Testis (tissue), 2 donors: ENCODE measurements at regions not wholly inside any gene's neighbourhood (a gene's known extent, or its start where the extent isn't known, plus 50 kb on each side); places are given as distances from the start of the nearest gene placed in this dataset.

Source experiments
- DNase-seq: peaks from one replicate; pipeline ENCODE4 v3.0.0-alpha.2; 2019
- H3K27ac ChIP-seq, 2 donors: fragments of 200-600 bp; sonication (generic); one replicate each; pipeline ENCODE4 v1.5.1; 2019
- H3K27me3 ChIP-seq: fragments of 200-600 bp; sonication (generic); one replicate; pipeline ENCODE4 v1.5.1; 2019
- H3K36me3 ChIP-seq: fragments of 200-600 bp; sonication (generic); one replicate; pipeline ENCODE4 v1.5.1; 2017; ENCODE audit warnings: low read depth; ENCODE audit errors: missing control alignments
- H3K4me1 ChIP-seq: fragments of 200-600 bp; sonication (generic); one replicate; pipeline ENCODE4 v1.5.1; 2019
- H3K4me3 ChIP-seq, 2 donors: fragments of 200-600 bp; sonication (generic); one replicate each; pipeline ENCODE4 v1.5.1; 2017 to 2019
- H3K9me3 ChIP-seq: fragments of 200-600 bp; sonication (generic); one replicate; pipeline ENCODE4 v1.5.1; 2017
- POLR2A ChIP-seq: fragments of 450-650 bp; IDR thresholded peaks from one replicate; pipeline ENCODE4 v1.6.1; 2017; ENCODE audit warnings: antibody characterized with exemption, mild to moderate bottlenecking, moderate library complexity
- WGBS, 2 donors: methylation state at CpG; one replicate each; pipeline ENCODE4 v1.1.5; 2018; 5-methylcytosine and 5-hydroxymethylcytosine counted together
- intact Hi-C: fragments of 100-400 bp; cut with DNase I; formaldehyde crosslinking; loops from one replicate; pipeline ENCODE4 v1.15.1; 2023; ENCODE audit warnings: low total_unique reads
- TF ChIP-seq, protein P1 (sequence below), 3 experiments: fragments of 450-650 bp in 2 of 3; fragments of 200-600 bp in 1 of 3; sonication (generic) in 1 of 3; IDR thresholded peaks; one replicate each; pipeline ENCODE4 v1.5.1; 2016 to 2019; ENCODE audit warnings: antibody characterized with exemption in 3 of 3, mild to moderate bottlenecking in 2 of 3, moderate library complexity in 1 of 3

GRCh38 chr9:99588747-99589146 lies 232.9 kb upstream of the NR4A3 start:
- no peaks in the 10 kb centered on the region for H3K4me1 ChIP-seq
- 94 to 100% methylated on average over 2 of the region's 2 CpGs for WGBS, 2 donors
- H3K27me3 ChIP-seq = no peaks in the 10 kb centered on the region
- no peaks in the 10 kb centered on the region for H3K9me3 ChIP-seq
- no peak overlapping the region for H3K27ac ChIP-seq
- no peak for DNase-seq
- no peak overlapping the region for H3K4me3 ChIP-seq
- no peaks in the 10 kb centered on the region for H3K36me3 ChIP-seq
- no peak for TF ChIP-seq POLR2A
- TF ChIP-seq, protein P1, sequence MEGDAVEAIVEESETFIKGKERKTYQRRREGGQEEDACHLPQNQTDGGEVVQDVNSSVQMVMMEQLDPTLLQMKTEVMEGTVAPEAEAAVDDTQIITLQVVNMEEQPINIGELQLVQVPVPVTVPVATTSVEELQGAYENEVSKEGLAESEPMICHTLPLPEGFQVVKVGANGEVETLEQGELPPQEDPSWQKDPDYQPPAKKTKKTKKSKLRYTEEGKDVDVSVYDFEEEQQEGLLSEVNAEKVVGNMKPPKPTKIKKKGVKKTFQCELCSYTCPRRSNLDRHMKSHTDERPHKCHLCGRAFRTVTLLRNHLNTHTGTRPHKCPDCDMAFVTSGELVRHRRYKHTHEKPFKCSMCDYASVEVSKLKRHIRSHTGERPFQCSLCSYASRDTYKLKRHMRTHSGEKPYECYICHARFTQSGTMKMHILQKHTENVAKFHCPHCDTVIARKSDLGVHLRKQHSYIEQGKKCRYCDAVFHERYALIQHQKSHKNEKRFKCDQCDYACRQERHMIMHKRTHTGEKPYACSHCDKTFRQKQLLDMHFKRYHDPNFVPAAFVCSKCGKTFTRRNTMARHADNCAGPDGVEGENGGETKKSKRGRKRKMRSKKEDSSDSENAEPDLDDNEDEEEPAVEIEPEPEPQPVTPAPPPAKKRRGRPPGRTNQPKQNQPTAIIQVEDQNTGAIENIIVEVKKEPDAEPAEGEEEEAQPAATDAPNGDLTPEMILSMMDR (IDR thresholded peaks at IDR 0.05) = no peak
- intact Hi-C loops = no loop called here

DNA sequence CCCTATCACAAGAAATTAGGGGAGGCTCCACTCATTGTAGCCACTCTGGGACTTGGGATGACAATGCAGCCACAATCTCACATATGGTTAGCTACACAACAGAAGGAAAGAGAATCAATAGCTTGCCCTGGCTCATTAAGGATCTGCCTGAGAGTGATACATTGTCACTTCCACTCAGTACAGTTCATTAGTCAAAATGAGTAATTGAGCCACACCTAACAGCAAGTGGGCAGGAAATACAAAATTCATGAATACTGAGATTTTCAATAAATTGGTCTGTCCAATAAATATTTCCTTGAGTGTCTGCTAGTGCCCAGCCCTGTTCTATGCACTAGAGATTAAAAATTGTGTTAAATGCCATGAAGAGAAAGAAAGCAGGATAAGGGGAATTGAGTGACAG lies 231.3 kb upstream of the NR4A3 start:
- H3K4me3 ChIP-seq = no peak overlapping the region
- TF ChIP-seq, protein P1 (IDR thresholded peaks at IDR 0.05) = no peak
- no peak for TF ChIP-seq POLR2A
- no peaks in the 10 kb centered on the region for H3K4me1 ChIP-seq
- no peaks in the 10 kb centered on the region for H3K36me3 ChIP-seq
- no peaks in the 10 kb centered on the region for H3K27me3 ChIP-seq
- DNase-seq = no peak
- intact Hi-C loops = no loop called here
- H3K9me3 ChIP-seq = no peaks in the 10 kb centered on the region
- no peak overlapping the region for H3K27ac ChIP-seq

GRCh38 chr9:99590840-99591239 lies 230.8 kb upstream of the NR4A3 start:
- H3K9me3 ChIP-seq = no peaks in the 10 kb centered on the region
- 70 to 91% methylated on average over 1 of the region's 1 CpG for WGBS, 2 donors
- no peak for DNase-seq
- no peaks in the 10 kb centered on the region for H3K4me1 ChIP-seq
- H3K36me3 ChIP-seq = no peaks in the 10 kb centered on the region
- intact Hi-C loops = no loop called here
- H3K4me3 ChIP-seq = no peak overlapping the region
- no peaks in the 10 kb centered on the region for H3K27me3 ChIP-seq
- TF ChIP-seq POLR2A = no peak
- TF ChIP-seq, protein P1 (IDR thresholded peaks at IDR 0.05) = no peak
- no peak overlapping the region for H3K27ac ChIP-seq

DNA sequence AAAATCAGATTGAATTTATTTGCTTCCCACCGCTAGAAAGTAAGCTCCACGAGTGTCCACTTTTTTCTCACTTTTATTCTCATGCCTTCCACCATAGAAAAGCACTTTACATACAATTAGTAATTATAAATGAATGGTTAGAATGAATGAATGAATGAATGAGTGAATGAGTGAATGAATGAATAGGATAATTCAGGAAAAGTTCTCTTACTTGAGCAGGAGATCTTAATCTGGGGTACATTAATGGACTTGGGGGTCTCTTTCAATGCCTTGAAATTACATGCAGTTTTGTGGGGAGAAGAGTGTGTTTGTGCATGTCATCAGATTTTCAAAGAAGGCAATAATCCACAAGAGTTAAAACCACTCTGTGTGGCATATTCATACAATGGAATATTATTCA lies 229.9 kb upstream of the NR4A3 start:
- Histone ChIP-seq H3K27ac (no peak overlapping the region), H3K27me3 (no peaks in the 10 kb centered on the region), H3K36me3 (no peaks in the 10 kb centered on the region), H3K4me1 (no peaks in the 10 kb centered on the region), H3K9me3 (no peaks in the 10 kb centered on the region), H3K4me3 (no peak overlapping the region)
- 96% methylated on average over 2 of the region's 2 CpGs for WGBS, 2 donors
- no peak for TF ChIP-seq POLR2A
- TF ChIP-seq, protein P1 (IDR thresholded peaks at IDR 0.05) = no peak
- intact Hi-C loops = no loop called here
- no peak for DNase-seq

GRCh38 chr9:99592834-99593574 lies 228.7 kb upstream of the NR4A3 start:
- Histone ChIP-seq H3K9me3 (no peaks in the 10 kb centered on the region), H3K36me3 (no peaks in the 10 kb centered on the region), H3K4me3 (no peak overlapping the region), H3K27ac (no peak overlapping the region), H3K27me3 (no peaks in the 10 kb centered on the region), H3K4me1 (no peaks in the 10 kb centered on the region)
- intact Hi-C loops = no loop called here
- no peak for DNase-seq
- 81 to 86% methylated on average over 4 of the region's 4 CpGs for WGBS, 2 donors
- no peak for TF ChIP-seq POLR2A
- TF ChIP-seq, protein P1 (IDR thresholded peaks at IDR 0.05) = no peak
